Lung (tissue), 11 donors: ENCODE measurements at regions not wholly inside any gene's neighbourhood (a gene's known extent, or its start where the extent isn't known, plus 50 kb on each side); places are given as distances from the start of the nearest gene placed in this dataset.

Source experiments
- ATAC-seq: fragments of 200-7000 bp; cut with Tn5 transposase; one replicate; pipeline ENCODE4 v1.9.1; 2020; ENCODE audit warnings: moderate number of reproducible peaks; ENCODE audit not compliant: insufficient read depth, low FRiP score
- DNase-seq, 3 donors: peaks; one replicate each; pipeline ENCODE4 v3.0.0-alpha.2; 2013 to 2017
- H3K27ac ChIP-seq, 2 donors: one replicate each; pipeline ENCODE4 v1.5.1; 2013; ENCODE audit warnings: mild to moderate bottlenecking in 2 of 2, moderate library complexity in 2 of 2, control low read depth in 1 of 2, inconsistent platforms in 1 of 2, low read depth in 1 of 2, low read length in 1 of 2
- H3K27me3 ChIP-seq, 3 donors: one replicate each; pipeline ENCODE4 v1.5.1; 2013; ENCODE audit warnings: low read length in 2 of 3; ENCODE audit not compliant: control insufficient read depth in 3 of 3, insufficient read depth in 3 of 3
- H3K36me3 ChIP-seq, 4 donors: one replicate each; pipeline ENCODE4 v1.5.1; 2013; ENCODE audit warnings: low read length in 4 of 4, mild to moderate bottlenecking in 1 of 4, moderate library complexity in 1 of 4; ENCODE audit not compliant: control insufficient read depth in 4 of 4, insufficient read depth in 4 of 4
- H3K4me1 ChIP-seq, 5 donors: one replicate each; pipeline ENCODE4 v1.5.1; 2013; ENCODE audit warnings: low read length in 5 of 5, mild to moderate bottlenecking in 2 of 5, moderate library complexity in 1 of 5; ENCODE audit not compliant: control insufficient read depth in 5 of 5, insufficient read depth in 5 of 5
- H3K4me3 ChIP-seq: one replicate; pipeline ENCODE4 v1.5.1; 2013; ENCODE audit warnings: mild to moderate bottlenecking, control low read depth, moderate library complexity
- H3K9ac ChIP-seq, 2 donors: one replicate each; pipeline ENCODE4 v1.5.1; 2013; ENCODE audit warnings: low read length in 2 of 2, control low read depth in 1 of 2; ENCODE audit not compliant: insufficient read depth in 1 of 2
- H3K9me3 ChIP-seq, 4 donors: one replicate each; pipeline ENCODE4 v1.5.1; 2013; ENCODE audit warnings: low read length in 3 of 4, mild to moderate bottlenecking in 1 of 4, moderate library complexity in 1 of 4; ENCODE audit not compliant: control insufficient read depth in 4 of 4, insufficient read depth in 3 of 4
- CTCF ChIP-seq: IDR thresholded peaks from 2 replicates; pipeline ENCODE4 v1.5.1; 2012; ENCODE audit warnings: mild to moderate bottlenecking; ENCODE audit errors: control extremely low read depth, extremely low read depth
- WGBS, 2 donors: extraction: QIAGEN DNeasy Blood & Tissue Kit; methylation state at CpG; one replicate each; pipeline ENCODE4 v1.1.7; 2013; 5-methylcytosine and 5-hydroxymethylcytosine counted together
- donor health status: control.
- donor health status: control.
- donor health status: Bipolar disorder and iron deficiency.
- donor health status: healthy.
- donor health status: DM: yes; HTN: yes; CAD: no.

DNA sequence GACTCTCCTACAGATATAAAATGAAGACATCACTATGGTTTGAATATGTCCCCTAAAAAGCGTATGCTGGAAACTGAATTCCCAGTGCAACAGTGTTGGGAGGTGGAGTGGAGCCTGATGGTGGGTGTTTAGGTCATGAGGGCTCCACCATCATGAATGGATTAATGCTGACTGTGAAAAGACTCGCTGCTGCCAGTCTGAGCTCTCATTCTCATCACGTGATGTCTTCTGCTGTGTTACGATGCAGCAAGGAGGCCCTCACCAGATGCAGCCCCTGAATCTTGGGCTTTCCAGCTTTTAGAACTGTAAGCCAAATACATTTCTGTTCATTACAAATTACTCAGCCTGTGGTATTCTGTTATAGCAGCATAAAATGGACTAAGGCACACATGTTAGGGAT lies 73.8 kb upstream of the PPP2R5A start:
- Histone ChIP-seq H3K36me3 (no peaks in the 10 kb centered on the region), H3K27me3 (no peaks in the 10 kb centered on the region), H3K4me3 (no peak overlapping the region), H3K4me1 (peaks cover 0 to 9% (median 0%) of the 10 kb centered on the region in 5 donors), H3K9ac (no peak overlapping the region), H3K9me3 (no peaks in the 10 kb centered on the region), H3K27ac (no peak overlapping the region)
- ATAC-seq (no peak), DNase-seq (no peak)
- 96% methylated on average over 4 of the region's 4 CpGs for WGBS, 2 donors
- no peak for TF ChIP-seq CTCF

DNA sequence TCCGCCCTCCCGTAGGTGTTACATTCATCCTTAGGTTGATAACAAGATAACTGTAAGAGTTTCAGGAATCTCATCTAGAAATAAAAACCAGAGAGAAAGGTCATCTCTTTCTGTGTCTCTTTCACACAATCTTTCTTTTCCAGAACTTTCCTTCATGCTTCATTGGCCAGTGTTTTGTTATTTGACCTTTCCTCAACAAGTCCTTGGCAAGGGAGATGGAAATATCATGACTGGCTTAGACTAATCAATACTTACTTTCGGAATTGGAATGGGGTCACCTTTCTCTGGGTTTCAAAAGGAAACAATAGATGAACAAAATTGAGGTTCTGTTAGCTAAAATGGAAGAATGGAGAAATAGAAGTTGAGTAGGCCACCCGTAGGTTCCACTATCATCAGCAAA lies 72.9 kb upstream of the PPP2R5A start:
- H3K4me3 ChIP-seq, result no peak overlapping the region
- H3K9me3 ChIP-seq, result no peaks in the 10 kb centered on the region
- H3K4me1 ChIP-seq, result peaks cover 0 to 9% (median 0%) of the 10 kb centered on the region in 5 donors
- no peaks in the 10 kb centered on the region for H3K27me3 ChIP-seq
- no peak overlapping the region for H3K27ac ChIP-seq
- H3K36me3 ChIP-seq, result no peaks in the 10 kb centered on the region
- no peak for TF ChIP-seq CTCF
- no peak for ATAC-seq
- no peak overlapping the region for H3K9ac ChIP-seq
- 95 to 97% methylated on average over 4 of the region's 4 CpGs for WGBS, 2 donors
- DNase-seq, result no peak

DNA sequence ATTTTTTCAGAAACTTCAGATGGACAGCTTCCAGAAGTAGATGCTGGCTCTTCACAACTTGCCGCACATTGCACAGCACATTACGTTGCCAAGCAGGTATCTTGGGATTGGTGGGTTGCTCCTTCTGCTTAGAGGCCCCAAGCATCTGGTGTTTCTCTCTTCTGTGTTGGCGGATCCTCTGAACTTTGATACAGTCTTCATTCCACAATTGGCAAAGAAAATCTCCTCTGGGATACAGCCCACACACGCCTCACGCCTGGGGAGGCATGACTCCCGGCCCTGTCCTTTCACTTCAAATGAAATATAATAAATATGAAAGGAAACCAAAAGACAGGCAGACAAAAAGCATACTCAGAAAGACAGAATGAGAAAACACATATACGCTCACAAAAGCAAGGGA lies 72.3 kb upstream of the PPP2R5A start:
- 93 to 97% methylated on average over 7 of the region's 7 CpGs for WGBS, 2 donors

More for the DNA sequence above, 72.3 kb upstream of the PPP2R5A start:
- Histone ChIP-seq H3K4me1 (peaks cover 0 to 14% (median 2%) of the 10 kb centered on the region in 5 donors), H3K27me3 (no peaks in the 10 kb centered on the region), H3K36me3 (no peaks in the 10 kb centered on the region), H3K4me3 (no peak overlapping the region), H3K9ac (no peak overlapping the region), H3K9me3 (no peaks in the 10 kb centered on the region), H3K27ac (no peak overlapping the region)
- no peak for TF ChIP-seq CTCF
- no peak for DNase-seq
- ATAC-seq, result no peak
